ENCODE measurements at regions not wholly inside any gene's neighbourhood (a gene's known extent, or its start where the extent isn't known, plus 50 kb on each side); places are given as distances from the start of the nearest gene placed in this dataset.

GRCh38 chr2:23106242-23106785 is 278.7 kb upstream of the KLHL29 start:
- ATAC-seq = no peak

GRCh38 chr2:23107327-23107941 is 277.5 kb upstream of the KLHL29 start:
- Histone ChIP-seq H3K27me3 (no peaks in the 10 kb centered on the region), H3K9me3 (no peaks in the 10 kb centered on the region), H3K4me3 (no peak overlapping the region), H3K27ac (no peak overlapping the region), H3K4me1 (no peaks in the 10 kb centered on the region), H3K36me3 (no peaks in the 10 kb centered on the region)
- TF ChIP-seq CTCF (IDR thresholded peaks at IDR 0.05 in 4 of 5, conservative IDR thresholded peaks at IDR 0.05 in 1 of 5) = no peak
- no peak for TF ChIP-seq POLR2A (IDR thresholded peaks at IDR 0.05)
- no peak for DNase-seq
- in situ Hi-C loops (cut with MboI; ENCODE audit: low sequenced_read_pairs in 4 of 4) = no loop called here
- no peak for ATAC-seq
- intact Hi-C loops (cut with DNase I; ENCODE audit: low total_unique reads) = no loop called here

More at GRCh38 chr2:23106242-23106785, 278.7 kb upstream of the KLHL29 start:
- no peak overlapping the region for H3K27ac ChIP-seq
- no peaks in the 10 kb centered on the region for H3K27me3 ChIP-seq
- H3K9me3 ChIP-seq = no peaks in the 10 kb centered on the region
- no peaks in the 10 kb centered on the region for H3K4me1 ChIP-seq
- TF ChIP-seq CTCF (IDR thresholded peaks at IDR 0.05 in 4 of 5, conservative IDR thresholded peaks at IDR 0.05 in 1 of 5) (no peak), POLR2A (IDR thresholded peaks at IDR 0.05) (no peak)
- no peak for DNase-seq
- no peak overlapping the region for H3K4me3 ChIP-seq
- no peaks in the 10 kb centered on the region for H3K36me3 ChIP-seq
- in situ Hi-C loops (cut with MboI; ENCODE audit: low sequenced_read_pairs in 4 of 4) = no loop called here
- intact Hi-C loops (cut with DNase I; ENCODE audit: low total_unique reads) = no loop called here

GRCh38 chr2:23111263-23111662 is 273.7 kb upstream of the KLHL29 start:
- intact Hi-C loops (cut with DNase I; ENCODE audit: low total_unique reads) (no loop called here), in situ Hi-C loops (cut with MboI; ENCODE audit: low sequenced_read_pairs in 4 of 4) (no loop called here)
- Histone ChIP-seq H3K27ac (no peak overlapping the region), H3K4me3 (no peak overlapping the region), H3K4me1 (no peaks in the 10 kb centered on the region), H3K36me3 (no peaks in the 10 kb centered on the region), H3K9me3 (no peaks in the 10 kb centered on the region), H3K27me3 (no peaks in the 10 kb centered on the region)
- DNase-seq = no peak
- TF ChIP-seq POLR2A (IDR thresholded peaks at IDR 0.05) (no peak), CTCF (IDR thresholded peaks at IDR 0.05 in 4 of 5, conservative IDR thresholded peaks at IDR 0.05 in 1 of 5) (no peak)
- no peak for ATAC-seq

DNA sequence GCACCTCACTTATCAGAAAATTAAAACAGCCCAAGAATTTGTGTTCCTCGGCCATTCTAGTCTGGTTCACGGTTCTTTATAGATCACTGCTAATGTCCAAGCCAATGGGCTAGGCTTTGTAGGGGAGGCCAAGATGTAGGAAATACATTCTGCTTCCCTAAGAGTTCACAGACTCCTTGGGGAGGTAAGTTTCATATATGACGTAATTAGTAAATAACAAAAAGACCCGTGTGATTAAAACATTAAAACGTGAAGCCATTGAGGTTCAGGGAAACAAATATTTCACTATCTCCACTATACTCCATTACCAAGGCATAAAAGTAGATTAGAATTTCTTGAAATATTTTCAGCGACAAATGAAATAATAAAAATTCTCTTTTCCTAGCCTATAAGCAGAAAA is 272.5 kb upstream of the KLHL29 start:
- Histone ChIP-seq H3K9me3 (no peaks in the 10 kb centered on the region), H3K27me3 (no peaks in the 10 kb centered on the region), H3K4me1 (no peaks in the 10 kb centered on the region), H3K4me3 (no peak overlapping the region), H3K36me3 (no peaks in the 10 kb centered on the region), H3K27ac (no peak overlapping the region)
- intact Hi-C loops (cut with DNase I; ENCODE audit: low total_unique reads) (no loop called here), in situ Hi-C loops (cut with MboI; ENCODE audit: low sequenced_read_pairs in 4 of 4) (no loop called here)
- no peak for ATAC-seq
- no peak for TF ChIP-seq CTCF (IDR thresholded peaks at IDR 0.05 in 4 of 5, conservative IDR thresholded peaks at IDR 0.05 in 1 of 5)
- no peak for TF ChIP-seq POLR2A (IDR thresholded peaks at IDR 0.05)
- DNase-seq = no peak

GRCh38 chr2:23114299-23114698 is 270.7 kb upstream of the KLHL29 start:
- no peak for DNase-seq
- no peaks in the 10 kb centered on the region for H3K27me3 ChIP-seq
- no peak overlapping the region for H3K4me3 ChIP-seq
- no peaks in the 10 kb centered on the region for H3K36me3 ChIP-seq
- ATAC-seq = no peak
- in situ Hi-C loops (cut with MboI; ENCODE audit: low sequenced_read_pairs in 4 of 4) = no loop called here
- no peak for TF ChIP-seq POLR2A (IDR thresholded peaks at IDR 0.05)
- no peak for TF ChIP-seq CTCF (IDR thresholded peaks at IDR 0.05 in 4 of 5, conservative IDR thresholded peaks at IDR 0.05 in 1 of 5)
- no peaks in the 10 kb centered on the region for H3K9me3 ChIP-seq
- intact Hi-C loops (cut with DNase I; ENCODE audit: low total_unique reads) = no loop called here
- H3K4me1 ChIP-seq = no peaks in the 10 kb centered on the region
- H3K27ac ChIP-seq = no peak overlapping the region

Data from gastrocnemius medialis (tissue), 4 donors.